Stimulated activated CD8-positive, alpha-beta memory T cell treated with anti-CD3 and anti-CD28 coated beads, Interleukin-2, amount 100 ng/mL, for 1 hour (primary cell): ENCODE measurements at regions not wholly inside any gene's neighbourhood (a gene's known extent, or its start where the extent isn't known, plus 50 kb on each side); places are given as distances from the start of the nearest gene placed in this dataset.

Source experiments
- DNase-seq, 2 donors: peaks; one replicate each; pipeline ENCODE4 v3.0.0-alpha.2; 2020; ENCODE audit warnings: low read depth in 2 of 2

DNA sequence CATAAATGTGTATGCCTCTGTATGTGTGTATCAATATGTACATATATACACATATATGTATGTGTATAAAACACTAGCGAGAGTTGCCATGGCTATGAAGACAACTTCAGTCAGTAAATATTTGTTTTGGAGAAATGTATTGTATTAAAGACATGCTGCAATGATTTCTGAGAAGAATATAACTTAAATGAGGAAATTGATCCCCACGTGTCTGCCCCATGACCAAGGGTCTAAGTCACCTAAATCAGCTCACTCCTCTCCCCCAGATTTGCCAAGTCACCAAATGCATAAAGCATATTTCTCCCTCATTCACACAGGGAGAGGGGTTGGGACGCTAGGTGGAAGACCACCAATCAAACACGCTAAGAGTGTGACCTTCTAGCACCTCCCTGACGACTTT, 58.3 kb upstream of the LYST start:
- DNase-seq = no peak

GRCh38 chr1:235923466-235924021, 56.8 kb upstream of the LYST start:
- no peak for DNase-seq

DNA sequence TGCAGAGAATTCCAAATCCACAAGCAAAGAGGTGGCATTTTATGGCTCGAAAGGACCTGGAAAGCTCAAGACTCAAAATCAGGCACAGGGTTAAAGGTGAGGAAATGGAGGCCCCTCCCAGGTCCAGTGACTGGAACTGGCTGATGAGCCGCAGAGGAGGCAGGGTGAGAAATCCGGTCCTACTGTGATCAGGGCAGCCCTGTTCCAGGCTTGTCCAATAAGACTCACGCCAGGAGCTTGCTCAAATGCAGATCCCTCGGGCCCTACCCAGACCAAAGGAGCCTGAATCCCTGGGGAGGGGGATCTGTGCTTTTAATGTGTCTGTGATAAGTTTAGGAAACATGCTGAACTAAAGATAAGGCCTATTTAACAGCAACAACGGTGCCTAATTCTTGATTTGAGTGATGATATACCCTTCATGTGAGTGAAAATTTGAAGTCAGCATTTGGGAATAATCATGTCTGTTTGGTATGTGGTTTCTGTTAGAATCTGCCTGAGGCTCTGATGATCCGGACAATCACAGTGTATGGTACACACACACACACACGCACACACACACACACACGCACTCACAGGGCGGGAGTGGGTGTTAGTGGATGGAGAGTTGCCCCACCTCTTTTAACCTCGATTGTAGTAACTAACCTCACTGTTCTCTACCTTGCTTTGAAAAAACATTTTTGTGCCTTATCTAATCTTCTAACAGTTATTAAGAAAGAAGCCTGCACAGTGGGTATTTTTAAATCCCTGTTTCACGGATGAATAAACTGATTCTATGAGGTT, 54.1 kb upstream of the LYST start:
- DNase-seq = no peak

DNA sequence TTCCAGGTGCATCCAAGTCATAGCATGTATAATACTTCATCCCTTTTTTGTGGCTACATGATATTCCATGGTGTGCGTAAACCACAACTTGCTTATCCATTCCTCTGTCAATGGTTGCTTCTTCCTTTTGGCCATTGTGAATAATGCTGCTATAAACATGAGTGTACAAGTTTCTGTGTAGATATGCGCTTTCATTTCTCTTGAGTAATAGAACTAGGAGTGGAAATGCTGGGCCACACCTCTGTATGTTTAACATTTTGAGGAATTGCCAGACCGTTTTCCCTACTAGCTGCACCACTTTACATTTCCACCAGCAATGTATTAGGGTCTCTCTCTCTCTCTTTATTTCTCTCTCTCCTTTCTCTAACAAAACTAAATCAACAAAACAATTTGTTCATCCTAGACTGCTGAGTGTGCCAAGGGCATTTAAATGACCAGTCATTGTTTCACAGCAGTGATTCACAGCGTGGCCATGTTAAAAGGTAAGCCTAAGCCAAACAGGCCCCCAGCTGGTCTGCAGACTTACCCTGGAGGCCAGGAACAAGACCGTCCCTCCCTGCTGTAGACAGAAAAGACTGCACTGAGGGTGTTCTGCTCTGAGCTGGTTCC, 53.2 kb upstream of the LYST start:
- no peak for DNase-seq

DNA sequence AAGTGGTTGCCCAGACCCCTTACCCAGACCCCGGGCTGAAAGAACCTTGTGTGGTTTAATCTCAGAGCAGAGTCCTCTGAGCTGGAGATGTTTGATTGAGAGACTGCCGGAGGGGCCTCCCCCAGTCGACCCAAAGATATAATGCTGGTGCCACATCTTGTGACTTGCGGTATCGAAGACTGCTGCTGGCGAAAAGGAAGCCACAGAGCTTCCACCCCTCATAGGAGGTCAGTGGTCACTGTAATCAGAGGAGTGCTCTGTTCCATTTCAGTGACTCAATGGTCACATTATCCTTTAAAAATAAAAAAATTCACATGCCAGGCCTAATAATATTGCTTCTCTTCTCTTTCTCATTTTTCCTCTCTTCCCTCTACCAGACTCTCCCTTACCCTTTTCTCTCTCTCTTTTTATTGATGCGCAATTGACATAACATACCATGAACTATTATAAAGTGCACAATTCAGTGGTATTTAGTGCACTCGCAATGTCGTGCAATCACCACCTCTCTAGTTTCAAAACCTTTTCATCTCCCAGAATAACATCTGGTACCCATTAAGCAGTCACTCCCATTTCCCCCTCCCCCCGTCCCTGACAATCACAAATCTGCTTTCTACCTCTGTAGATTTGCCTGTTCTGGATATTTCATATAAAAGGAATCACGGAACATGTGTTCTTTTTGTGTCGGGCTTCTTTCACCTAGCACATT, 52.6 kb upstream of the LYST start:
- DNase-seq = no peak

DNA sequence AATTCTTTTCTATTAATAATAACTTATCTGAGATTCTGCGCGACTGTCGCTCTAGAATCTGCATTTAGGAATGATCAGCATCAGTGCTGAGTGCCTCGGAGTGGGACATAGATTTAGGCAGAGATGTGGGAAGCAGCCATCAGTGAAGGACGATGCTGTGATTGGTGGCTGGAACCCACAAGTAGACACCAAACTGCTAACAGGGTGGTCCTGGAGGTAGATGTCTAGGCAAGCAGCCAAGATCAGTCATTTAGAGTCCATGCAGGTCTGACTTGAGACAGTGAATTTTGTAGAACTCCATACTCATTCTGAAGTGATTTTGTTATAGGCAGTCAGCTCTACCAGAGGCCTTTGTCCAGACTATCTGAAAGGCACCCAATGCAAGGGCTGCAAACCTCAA, 51.8 kb upstream of the LYST start:
- DNase-seq = no peak

DNA sequence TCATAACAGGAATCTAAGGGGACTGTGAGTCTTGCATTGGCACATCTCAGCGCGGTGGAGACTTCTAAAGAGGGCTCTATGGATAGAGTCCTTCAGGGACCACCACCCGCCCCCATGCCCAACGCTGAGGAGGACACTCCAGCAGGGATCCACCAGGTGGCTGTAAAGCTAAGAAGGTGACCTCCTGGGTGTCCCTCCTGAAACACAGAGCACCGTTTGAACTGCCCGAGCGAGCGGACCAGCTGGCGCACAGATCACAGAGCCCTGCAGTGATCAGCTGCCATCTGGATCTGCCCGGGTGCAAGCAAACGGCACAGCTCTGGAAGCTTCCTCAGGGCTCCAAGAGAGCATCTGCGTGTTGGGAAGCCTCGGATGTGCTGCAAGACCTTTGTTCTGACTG, 51.3 kb upstream of the LYST start:
- no peak for DNase-seq

DNA sequence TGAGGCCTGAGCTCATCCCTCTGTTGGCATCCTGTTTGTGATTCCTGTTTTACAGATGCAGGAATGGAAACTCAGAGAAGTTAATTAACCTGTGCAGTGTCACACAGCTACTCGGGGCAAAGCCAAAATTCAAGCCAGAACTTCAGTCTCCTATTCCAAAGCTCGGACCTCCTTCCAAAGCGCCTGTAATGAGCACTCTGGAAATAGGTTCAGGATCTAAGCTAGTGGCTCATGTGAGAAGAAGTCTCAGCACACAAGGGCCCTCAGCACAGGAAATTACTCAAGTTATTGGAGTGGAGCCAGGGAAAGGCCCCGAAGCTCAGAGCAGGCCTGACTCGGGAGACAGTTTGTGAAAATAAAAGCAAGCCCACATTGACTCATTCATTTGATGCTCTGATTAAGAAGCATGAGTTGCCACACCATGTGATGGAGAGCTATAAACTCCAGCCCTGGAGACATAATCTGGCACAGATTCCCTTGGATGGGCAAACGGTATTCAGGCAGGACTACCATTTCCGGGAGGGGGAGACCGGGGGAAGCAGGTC, 50.6 kb upstream of the LYST start:
- DNase-seq = peak; percentile 14 to 31
